ENCODE measurements at regions not wholly inside any gene's neighbourhood (a gene's known extent, or its start where the extent isn't known, plus 50 kb on each side); places are given as distances from the start of the nearest gene placed in this dataset.
A peak's percentile ranks its signal among the peaks of the same experiment; 100 is the strongest.

- no peak for TF ChIP-seq CTCF (IDR thresholded peaks at IDR 0.05)
- peaks cover 50% of the 10 kb centered on the region for H3K4me1 Mint-ChIP-seq (ENCODE audit: low read depth)
- no peaks in the 10 kb centered on the region for H3K36me3 Mint-ChIP-seq (ENCODE audit: low read depth)
- H3K27ac Mint-ChIP-seq (ENCODE audit: unreplicated experiment): no peak overlapping the region
- DNase-seq (ENCODE audit: low spot score): no peak
- H3K27me3 Mint-ChIP-seq (ENCODE audit: low read depth): no peaks in the 10 kb centered on the region
- H3K4me3 Mint-ChIP-seq (ENCODE audit: unreplicated experiment): no peak overlapping the region
- H3K9me3 Mint-ChIP-seq (ENCODE audit: low read depth): peaks cover 7% of the 10 kb centered on the region
These were observed 557.1 kb upstream of the CBLB start for GRCh38 chr3:106425916-106426315.

- Mint-ChIP-seq H3K27ac (ENCODE audit: unreplicated experiment) (peak overlapping the region; percentile 42), H3K4me3 (ENCODE audit: unreplicated experiment) (no peak overlapping the region), H3K9me3 (ENCODE audit: low read depth) (no peaks in the 10 kb centered on the region), H3K36me3 (ENCODE audit: low read depth) (no peaks in the 10 kb centered on the region), H3K4me1 (ENCODE audit: low read depth) (peaks cover 36% of the 10 kb centered on the region), H3K27me3 (ENCODE audit: low read depth) (no peaks in the 10 kb centered on the region)
- no peak for TF ChIP-seq CTCF (IDR thresholded peaks at IDR 0.05)
- DNase-seq (ENCODE audit: low spot score): no peak
These were observed 559.8 kb upstream of the CBLB start for GRCh38 chr3:106428565-106428994.

- Mint-ChIP-seq H3K27ac (ENCODE audit: unreplicated experiment) (no peak overlapping the region), H3K9me3 (ENCODE audit: low read depth) (no peaks in the 10 kb centered on the region)
- DNase-seq (ENCODE audit: low spot score): no peak
These were observed 562.9 kb upstream of the CBLB start for GRCh38 chr3:106431721-106432120.

GRCh38 chr3:106435899-106436453 is 567.2 kb upstream of the CBLB start:
- Mint-ChIP-seq H3K4me3 (ENCODE audit: unreplicated experiment) (no peak overlapping the region), H3K9me3 (ENCODE audit: low read depth) (no peaks in the 10 kb centered on the region), H3K27ac (ENCODE audit: unreplicated experiment) (no peak overlapping the region), H3K27me3 (ENCODE audit: low read depth) (no peaks in the 10 kb centered on the region), H3K4me1 (ENCODE audit: low read depth) (peaks cover 4% of the 10 kb centered on the region), H3K36me3 (ENCODE audit: low read depth) (no peaks in the 10 kb centered on the region)
- TF ChIP-seq CTCF (IDR thresholded peaks at IDR 0.05): no peak
- no peak for DNase-seq (ENCODE audit: low spot score)

More at GRCh38 chr3:106431721-106432120, 562.9 kb upstream of the CBLB start:
- TF ChIP-seq CTCF (IDR thresholded peaks at IDR 0.05): no peak
- no peaks in the 10 kb centered on the region for H3K27me3 Mint-ChIP-seq (ENCODE audit: low read depth)
- H3K4me3 Mint-ChIP-seq (ENCODE audit: unreplicated experiment): no peak overlapping the region
- H3K4me1 Mint-ChIP-seq (ENCODE audit: low read depth): peaks cover 22% of the 10 kb centered on the region
- H3K36me3 Mint-ChIP-seq (ENCODE audit: low read depth): no peaks in the 10 kb centered on the region

- Mint-ChIP-seq H3K27me3 (ENCODE audit: low read depth) (no peaks in the 10 kb centered on the region), H3K36me3 (ENCODE audit: low read depth) (no peaks in the 10 kb centered on the region), H3K4me1 (ENCODE audit: low read depth) (peaks cover 4% of the 10 kb centered on the region), H3K4me3 (ENCODE audit: unreplicated experiment) (no peak overlapping the region), H3K9me3 (ENCODE audit: low read depth) (no peaks in the 10 kb centered on the region), H3K27ac (ENCODE audit: unreplicated experiment) (no peak overlapping the region)
- TF ChIP-seq CTCF (IDR thresholded peaks at IDR 0.05): no peak
- no peak for DNase-seq (ENCODE audit: low spot score)
These were observed 570.1 kb upstream of the CBLB start for GRCh38 chr3:106438887-106439286.

Data from chondrocyte (in vitro differentiated cells).